ENCODE measurements at regions not wholly inside any gene's neighbourhood (a gene's known extent, or its start where the extent isn't known, plus 50 kb on each side); places are given as distances from the start of the nearest gene placed in this dataset.

GRCh38 chr3:180457225-180457624 lies 144.7 kb upstream of the TTC14 start:
- TF ChIP-seq ZNF331 (CRISPR knock-in tag; IDR thresholded peaks at IDR 0.05; ENCODE audit: low read depth) (no peak), NANOG (IDR thresholded peaks at IDR 0.05; ENCODE audit: borderline replicate concordance) (no peak), EZH2phosphoT487 (IDR thresholded peaks at IDR 0.05; ENCODE audit: unreplicated experiment) (no peak), REST (IDR thresholded peaks at IDR 0.05; ENCODE audit: unreplicated experiment) (no peak)
- DNase-seq (ENCODE audit: low spot score) (no peak), ATAC-seq (no peak)
- no peak overlapping the region for H3K27ac Mint-ChIP-seq
- Histone ChIP-seq H3K27ac (ENCODE audit: low read depth) (no peak overlapping the region), H3K27me3 (ENCODE audit: insufficient read depth) (no peaks in the 10 kb centered on the region), H3K4me3 (no peak overlapping the region), H3K36me3 (ENCODE audit: insufficient read depth) (no peaks in the 10 kb centered on the region), H3K4me1 (ENCODE audit: insufficient read depth) (no peaks in the 10 kb centered on the region), H4K20me1 (replicated peaks; ENCODE audit: insufficient read depth) (no peaks in the 10 kb centered on the region), H3K4me2 (no peak overlapping the region), H2AFZ (no peak overlapping the region), H3K9me2 (ENCODE audit: insufficient read depth) (no peaks in the 10 kb centered on the region), H3K79me2 (replicated peaks; ENCODE audit: insufficient read depth) (no peaks in the 10 kb centered on the region), H3F3A (replicated peaks; ENCODE audit: low read depth) (no peaks in the 10 kb centered on the region)
- H3K4me1 Mint-ChIP-seq = no peaks in the 10 kb centered on the region
- 0 out of 3 replicates have a peak, but pooled peaks cover 1% of the 10 kb centered on the region for H3K9me3 Mint-ChIP-seq
- no peaks in the 10 kb centered on the region for H3K36me3 Mint-ChIP-seq (ENCODE audit: low read depth)
- H3K4me3 Mint-ChIP-seq = no peak overlapping the region
- no peaks in the 10 kb centered on the region for H3K27me3 Mint-ChIP-seq (ENCODE audit: insufficient read depth, low read depth, poor library complexity)

GRCh38 chr3:180466401-180467011 lies 135.5 kb upstream of the TTC14 start:
- Mint-ChIP-seq H3K9me3 (0 out of 3 replicates have a peak, but pooled peaks cover 3% of the 10 kb centered on the region), H3K4me1 (no peaks in the 10 kb centered on the region; the same call in 2 of the 3 replicates), H3K27ac (no peak overlapping the region), H3K4me3 (no peak overlapping the region), H3K36me3 (ENCODE audit: low read depth) (no peaks in the 10 kb centered on the region), H3K27me3 (ENCODE audit: insufficient read depth, low read depth, poor library complexity) (no peaks in the 10 kb centered on the region)
- H3F3A ChIP-seq (replicated peaks; ENCODE audit: low read depth) = no peaks in the 10 kb centered on the region
- DNase-seq (ENCODE audit: low spot score) = no peak
- no peaks in the 10 kb centered on the region for H3K27me3 ChIP-seq (ENCODE audit: insufficient read depth)
- no peak overlapping the region for H3K27ac ChIP-seq (ENCODE audit: low read depth)
- no peak overlapping the region for H3K4me3 ChIP-seq
- H3K36me3 ChIP-seq (ENCODE audit: insufficient read depth) = no peaks in the 10 kb centered on the region
- no peak for ATAC-seq
- no peaks in the 10 kb centered on the region for H4K20me1 ChIP-seq (replicated peaks; ENCODE audit: insufficient read depth)
- H3K4me2 ChIP-seq = no peak overlapping the region
- no peaks in the 10 kb centered on the region for H3K79me2 ChIP-seq (replicated peaks; ENCODE audit: insufficient read depth)
- H3K4me1 ChIP-seq (ENCODE audit: insufficient read depth) = no peaks in the 10 kb centered on the region; the same call in 1 of the 2 replicates
- H3K9me2 ChIP-seq (ENCODE audit: insufficient read depth) = peaks cover 10% of the 10 kb centered on the region; the same call in 1 of the 2 replicates
- no peak overlapping the region for H2AFZ ChIP-seq
- TF ChIP-seq STAT1 (IDR thresholded peaks at IDR 0.05; ENCODE audit: unreplicated experiment) (no peak), ZNF331 (CRISPR knock-in tag; IDR thresholded peaks at IDR 0.05; ENCODE audit: low read depth) (no peak), ZNF114 (CRISPR knock-in tag; IDR thresholded peaks at IDR 0.05) (no peak), JUNB (IDR thresholded peaks at IDR 0.05; ENCODE audit: unreplicated experiment) (no peak), EZH2phosphoT487 (IDR thresholded peaks at IDR 0.05; ENCODE audit: unreplicated experiment) (no peak), CREB1 (CRISPR knock-in tag; IDR thresholded peaks at IDR 0.05; ENCODE audit: low read depth) (no peak), REST (IDR thresholded peaks at IDR 0.05; ENCODE audit: unreplicated experiment) (no peak), EZH2 (IDR thresholded peaks at IDR 0.05; ENCODE audit: low read depth, unreplicated experiment) (no peak)

Data from GM23338 (cell line).